Memory B cell (primary cell): ENCODE measurements at regions not wholly inside any gene's neighbourhood (a gene's known extent, or its start where the extent isn't known, plus 50 kb on each side); places are given as distances from the start of the nearest gene placed in this dataset.

ENCODE experiments used
- ATAC-seq: fragments of 150-1000 bp; cut with Tn5 transposase; 2 replicates; pipeline ENCODE4 v1.10.0; 2021; ENCODE audit warnings: low read depth, mild to moderate bottlenecking, moderate library complexity
- DNase-seq, 2 donors: peaks; one replicate each; pipeline ENCODE4 v3.0.0; 2022; ENCODE audit warnings: low spot score in 2 of 2
- H3K27ac Mint-ChIP-seq: one replicate; pipeline ENCODE4 v1.8.0; 2022; ENCODE audit warnings: mild to moderate bottlenecking, moderate library complexity, mixed read lengths
- H3K27me3 Mint-ChIP-seq: one replicate; pipeline ENCODE4 v1.8.0; 2022; ENCODE audit warnings: mixed read lengths
- H3K36me3 Mint-ChIP-seq: one replicate; pipeline ENCODE4 v1.8.0; 2022; ENCODE audit warnings: mild to moderate bottlenecking, mixed read lengths
- H3K4me1 Mint-ChIP-seq: one replicate; pipeline ENCODE4 v1.8.0; 2022; ENCODE audit warnings: mixed read lengths
- H3K4me3 Mint-ChIP-seq: one replicate; pipeline ENCODE4 v1.8.0; 2022; ENCODE audit warnings: mild to moderate bottlenecking, moderate library complexity, mixed read lengths
- H3K9me3 Mint-ChIP-seq: one replicate; pipeline ENCODE4 v1.8.0; 2022; ENCODE audit warnings: mixed read lengths

- Mint-ChIP-seq H3K36me3 (no peaks in the 10 kb centered on the region), H3K4me1 (no peaks in the 10 kb centered on the region), H3K4me3 (no peak overlapping the region), H3K27me3 (no peaks in the 10 kb centered on the region), H3K27ac (no peak overlapping the region), H3K9me3 (peaks cover 5% of the 10 kb centered on the region)
- DNase-seq: no peak
- ATAC-seq: no peak
Measured at GRCh38 chr1:73635021-73635420, 563.0 kb downstream of the LRRIQ3 start.

- no peaks in the 10 kb centered on the region for H3K36me3 Mint-ChIP-seq
- peaks cover 5% of the 10 kb centered on the region for H3K9me3 Mint-ChIP-seq
- H3K27me3 Mint-ChIP-seq: no peaks in the 10 kb centered on the region
- no peak overlapping the region for H3K27ac Mint-ChIP-seq
- DNase-seq: no peak
- ATAC-seq: no peak
- H3K4me1 Mint-ChIP-seq: no peaks in the 10 kb centered on the region
- no peak overlapping the region for H3K4me3 Mint-ChIP-seq
Measured at GRCh38 chr1:73627723-73628122, 570.3 kb downstream of the LRRIQ3 start.

- Mint-ChIP-seq H3K4me3 (no peak overlapping the region), H3K27ac (no peak overlapping the region), H3K27me3 (no peaks in the 10 kb centered on the region), H3K4me1 (no peaks in the 10 kb centered on the region), H3K36me3 (no peaks in the 10 kb centered on the region), H3K9me3 (peaks cover 3% of the 10 kb centered on the region)
- no peak for DNase-seq
- no peak for ATAC-seq
Measured at GRCh38 chr1:73626326-73626725, 571.6 kb downstream of the LRRIQ3 start.

- H3K9me3 Mint-ChIP-seq: peaks cover 2% of the 10 kb centered on the region
- H3K4me1 Mint-ChIP-seq: no peaks in the 10 kb centered on the region
- ATAC-seq (no peak), DNase-seq (no peak)
- no peak overlapping the region for H3K27ac Mint-ChIP-seq
- no peaks in the 10 kb centered on the region for H3K27me3 Mint-ChIP-seq
- H3K4me3 Mint-ChIP-seq: no peak overlapping the region
- no peaks in the 10 kb centered on the region for H3K36me3 Mint-ChIP-seq
Measured at GRCh38 chr1:73623946-73624345, 574.0 kb downstream of the LRRIQ3 start.

GRCh38 chr1:73617145-73617544 lies 580.8 kb downstream of the LRRIQ3 start:
- Mint-ChIP-seq H3K4me1 (no peaks in the 10 kb centered on the region), H3K27me3 (no peaks in the 10 kb centered on the region), H3K4me3 (no peak overlapping the region), H3K9me3 (peaks cover 6% of the 10 kb centered on the region), H3K36me3 (no peaks in the 10 kb centered on the region), H3K27ac (no peak overlapping the region)
- no peak for ATAC-seq
- DNase-seq: no peak

- Mint-ChIP-seq H3K9me3 (peaks cover 6% of the 10 kb centered on the region), H3K27ac (no peak overlapping the region), H3K4me3 (no peak overlapping the region), H3K4me1 (no peaks in the 10 kb centered on the region), H3K27me3 (no peaks in the 10 kb centered on the region), H3K36me3 (no peaks in the 10 kb centered on the region)
- DNase-seq (no peak), ATAC-seq (no peak)
Measured at GRCh38 chr1:73611681-73612080, 586.3 kb downstream of the LRRIQ3 start.

GRCh38 chr1:73604739-73605138 lies 593.2 kb downstream of the LRRIQ3 start:
- H3K36me3 Mint-ChIP-seq: no peaks in the 10 kb centered on the region
- no peak for DNase-seq
- no peaks in the 10 kb centered on the region for H3K27me3 Mint-ChIP-seq

GRCh38 chr1:73604211-73604610 lies 593.8 kb downstream of the LRRIQ3 start:
- Mint-ChIP-seq H3K4me3 (no peak overlapping the region), H3K27me3 (no peaks in the 10 kb centered on the region), H3K27ac (no peak overlapping the region), H3K9me3 (no peaks in the 10 kb centered on the region), H3K36me3 (no peaks in the 10 kb centered on the region), H3K4me1 (no peaks in the 10 kb centered on the region)
- ATAC-seq (no peak), DNase-seq (no peak)

More at GRCh38 chr1:73604739-73605138, 593.2 kb downstream of the LRRIQ3 start:
- H3K9me3 Mint-ChIP-seq: no peaks in the 10 kb centered on the region
- H3K4me3 Mint-ChIP-seq: no peak overlapping the region
- no peak for ATAC-seq
- H3K4me1 Mint-ChIP-seq: no peaks in the 10 kb centered on the region
- no peak overlapping the region for H3K27ac Mint-ChIP-seq

GRCh38 chr1:73593804-73594203 lies 604.2 kb downstream of the LRRIQ3 start:
- ATAC-seq (no peak), DNase-seq (no peak)
- H3K27me3 Mint-ChIP-seq: no peaks in the 10 kb centered on the region
- H3K4me3 Mint-ChIP-seq: no peak overlapping the region
- H3K27ac Mint-ChIP-seq: no peak overlapping the region
- no peaks in the 10 kb centered on the region for H3K36me3 Mint-ChIP-seq
- no peaks in the 10 kb centered on the region for H3K4me1 Mint-ChIP-seq
- H3K9me3 Mint-ChIP-seq: peaks cover 3% of the 10 kb centered on the region

GRCh38 chr1:73593364-73593763 lies 604.6 kb downstream of the LRRIQ3 start:
- DNase-seq: no peak
- no peaks in the 10 kb centered on the region for H3K36me3 Mint-ChIP-seq
- peaks cover 5% of the 10 kb centered on the region for H3K9me3 Mint-ChIP-seq
- H3K27ac Mint-ChIP-seq: no peak overlapping the region
- no peak for ATAC-seq
- H3K27me3 Mint-ChIP-seq: no peaks in the 10 kb centered on the region
- H3K4me3 Mint-ChIP-seq: no peak overlapping the region
- H3K4me1 Mint-ChIP-seq: no peaks in the 10 kb centered on the region

- DNase-seq (no peak), ATAC-seq (no peak)
- Mint-ChIP-seq H3K27ac (no peak overlapping the region), H3K4me1 (no peaks in the 10 kb centered on the region), H3K9me3 (peaks cover 9% of the 10 kb centered on the region), H3K4me3 (no peak overlapping the region), H3K36me3 (no peaks in the 10 kb centered on the region), H3K27me3 (no peaks in the 10 kb centered on the region)
Measured at GRCh38 chr1:73587080-73587479, 610.9 kb downstream of the LRRIQ3 start.

- Mint-ChIP-seq H3K27me3 (no peaks in the 10 kb centered on the region), H3K36me3 (no peaks in the 10 kb centered on the region), H3K4me3 (no peak overlapping the region), H3K4me1 (no peaks in the 10 kb centered on the region), H3K27ac (no peak overlapping the region), H3K9me3 (peaks cover 8% of the 10 kb centered on the region)
- no peak for ATAC-seq
- no peak for DNase-seq
Measured at GRCh38 chr1:73577206-73577605, 620.8 kb downstream of the LRRIQ3 start.

GRCh38 chr1:73576083-73576482 lies 621.9 kb downstream of the LRRIQ3 start:
- Mint-ChIP-seq H3K9me3 (peaks cover 6% of the 10 kb centered on the region), H3K27me3 (no peaks in the 10 kb centered on the region), H3K36me3 (no peaks in the 10 kb centered on the region), H3K27ac (no peak overlapping the region), H3K4me1 (no peaks in the 10 kb centered on the region), H3K4me3 (no peak overlapping the region)
- ATAC-seq (no peak), DNase-seq (no peak)

- Mint-ChIP-seq H3K9me3 (peaks cover 4% of the 10 kb centered on the region), H3K27ac (no peak overlapping the region), H3K36me3 (no peaks in the 10 kb centered on the region), H3K27me3 (no peaks in the 10 kb centered on the region), H3K4me1 (no peaks in the 10 kb centered on the region), H3K4me3 (no peak overlapping the region)
- DNase-seq (no peak), ATAC-seq (no peak)
Measured at GRCh38 chr1:73564294-73564693, 633.7 kb downstream of the LRRIQ3 start.

GRCh38 chr1:73556270-73556669 lies 641.7 kb downstream of the LRRIQ3 start:
- Mint-ChIP-seq H3K4me3 (no peak overlapping the region), H3K4me1 (no peaks in the 10 kb centered on the region), H3K27ac (no peak overlapping the region), H3K9me3 (peaks cover 9% of the 10 kb centered on the region), H3K36me3 (no peaks in the 10 kb centered on the region), H3K27me3 (no peaks in the 10 kb centered on the region)
- no peak for DNase-seq
- ATAC-seq: no peak

- H3K9me3 Mint-ChIP-seq: no peaks in the 10 kb centered on the region
- DNase-seq (no peak), ATAC-seq (no peak)
- no peaks in the 10 kb centered on the region for H3K36me3 Mint-ChIP-seq
- no peak overlapping the region for H3K4me3 Mint-ChIP-seq
- no peaks in the 10 kb centered on the region for H3K4me1 Mint-ChIP-seq
- H3K27ac Mint-ChIP-seq: no peak overlapping the region
- H3K27me3 Mint-ChIP-seq: no peaks in the 10 kb centered on the region
Measured at GRCh38 chr1:73537400-73537799, 660.6 kb downstream of the LRRIQ3 start.
